GM10266 (cell line): ENCODE measurements at regions not wholly inside any gene's neighbourhood (a gene's known extent, or its start where the extent isn't known, plus 50 kb on each side); places are given as distances from the start of the nearest gene placed in this dataset.
"Not testable (repeated sequence)": the region's sequence is repeated elsewhere in the genome, so short reads cannot be mapped to it uniquely, and the experiment has no call there.

Experiments
- DNase-seq: peaks from one replicate; pipeline ENCODE4 v3.0.0; 2012; ENCODE audit errors: extremely low spot score
- CTCF ChIP-seq: IDR thresholded peaks from 2 replicates; pipeline ENCODE4 v1.5.1; 2012; ENCODE audit warnings: mild to moderate bottlenecking, low read depth; ENCODE audit not compliant: control insufficient read depth, insufficient read depth; ENCODE audit errors: missing control alignments

- TF ChIP-seq CTCF, result no peak
- no peak for DNase-seq
These were observed 58.6 kb upstream of the CNTNAP2 start for GRCh38 chr7:146057958-146058357.

GRCh38 chr7:146054909-146055308 is 61.7 kb upstream of the CNTNAP2 start:
- no peak for TF ChIP-seq CTCF
- no peak for DNase-seq

- no peak for DNase-seq
These were observed 63.1 kb upstream of the CNTNAP2 start for GRCh38 chr7:146053492-146053891.

GRCh38 chr7:146043310-146043709 is 73.3 kb upstream of the CNTNAP2 start:
- DNase-seq, result not testable (repeated sequence)

More at GRCh38 chr7:146053492-146053891, 63.1 kb upstream of the CNTNAP2 start:
- TF ChIP-seq CTCF, result no peak

- no peak for DNase-seq
- TF ChIP-seq CTCF, result no peak
These were observed 88.3 kb upstream of the CNTNAP2 start for GRCh38 chr7:146028251-146028750.

- no peak for DNase-seq
- no peak for TF ChIP-seq CTCF
These were observed 89.4 kb upstream of the CNTNAP2 start for GRCh38 chr7:146027243-146027642.

- TF ChIP-seq CTCF, result no peak
- no peak for DNase-seq
These were observed 93.8 kb upstream of the CNTNAP2 start for GRCh38 chr7:146022776-146023175.

GRCh38 chr7:146019041-146020004 is 97.3 kb upstream of the CNTNAP2 start:
- DNase-seq, result not testable (repeated sequence)

GRCh38 chr7:146017366-146017765 is 99.2 kb upstream of the CNTNAP2 start:
- not testable (repeated sequence) for DNase-seq

GRCh38 chr7:146014154-146014553 is 102.4 kb upstream of the CNTNAP2 start:
- DNase-seq, result not testable (repeated sequence)
